Glomerular endothelial cell (primary cell): ENCODE measurements at regions not wholly inside any gene's neighbourhood (a gene's known extent, or its start where the extent isn't known, plus 50 kb on each side); places are given as distances from the start of the nearest gene placed in this dataset.
"Not testable (repeated sequence)": the region's sequence is repeated elsewhere in the genome, so short reads cannot be mapped to it uniquely, and the experiment has no call there.

Source experiments
- DNase-seq: peaks from one replicate; pipeline ENCODE4 v3.0.0-alpha.2; 2011; ENCODE audit warnings: low read depth, low spot score; ENCODE audit errors: extremely low read depth

- DNase-seq: no peak
Measured at GRCh38 chr4:18103876-18104605, 82.5 kb upstream of the LCORL start.

- no peak for DNase-seq
Measured at GRCh38 chr4:18100657-18101056, 79.1 kb upstream of the LCORL start.

GRCh38 chr4:18090447-18090846, 68.9 kb upstream of the LCORL start:
- DNase-seq: not testable (repeated sequence)

DNA sequence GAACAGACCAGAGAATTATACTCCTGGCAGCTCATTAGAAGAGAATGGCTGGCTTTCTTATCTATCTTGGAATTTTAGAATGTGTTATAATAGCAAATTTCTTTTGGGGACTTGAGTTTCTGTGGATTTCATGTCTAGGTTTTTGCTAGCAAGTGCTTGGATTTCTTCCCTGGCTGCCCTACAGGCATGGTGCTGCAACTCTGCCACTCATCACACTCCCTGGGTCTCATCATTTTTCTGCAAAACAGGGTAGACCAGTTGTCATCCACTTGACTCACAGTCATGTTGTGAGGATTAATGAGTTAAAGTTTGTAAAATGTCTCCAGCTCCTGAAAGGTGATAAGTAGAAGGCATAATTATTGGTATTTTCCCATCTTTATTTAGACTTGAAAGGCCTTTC, 60.7 kb upstream of the LCORL start:
- no peak for DNase-seq

GRCh38 chr4:18081708-18082107, 60.2 kb upstream of the LCORL start:
- no peak for DNase-seq

DNA sequence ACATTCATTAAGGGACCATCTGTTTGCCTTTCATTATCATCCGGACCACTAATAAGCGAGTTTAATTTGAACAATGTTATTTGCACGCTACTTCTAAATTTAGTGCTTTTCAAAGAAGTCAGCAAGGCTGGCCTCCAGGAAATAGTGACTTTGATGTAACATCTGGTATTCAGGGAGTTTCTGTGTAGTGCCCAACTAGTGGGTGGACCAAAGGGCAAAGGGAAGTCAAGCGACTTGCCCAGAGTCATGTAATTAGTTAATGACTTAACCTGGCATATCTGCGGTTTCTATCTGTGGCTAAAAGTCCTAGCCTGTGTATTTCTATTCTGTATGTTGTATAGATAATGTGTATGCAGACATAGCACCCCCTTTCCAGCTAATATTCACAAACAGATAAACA, 56.3 kb upstream of the LCORL start:
- DNase-seq: no peak

DNA sequence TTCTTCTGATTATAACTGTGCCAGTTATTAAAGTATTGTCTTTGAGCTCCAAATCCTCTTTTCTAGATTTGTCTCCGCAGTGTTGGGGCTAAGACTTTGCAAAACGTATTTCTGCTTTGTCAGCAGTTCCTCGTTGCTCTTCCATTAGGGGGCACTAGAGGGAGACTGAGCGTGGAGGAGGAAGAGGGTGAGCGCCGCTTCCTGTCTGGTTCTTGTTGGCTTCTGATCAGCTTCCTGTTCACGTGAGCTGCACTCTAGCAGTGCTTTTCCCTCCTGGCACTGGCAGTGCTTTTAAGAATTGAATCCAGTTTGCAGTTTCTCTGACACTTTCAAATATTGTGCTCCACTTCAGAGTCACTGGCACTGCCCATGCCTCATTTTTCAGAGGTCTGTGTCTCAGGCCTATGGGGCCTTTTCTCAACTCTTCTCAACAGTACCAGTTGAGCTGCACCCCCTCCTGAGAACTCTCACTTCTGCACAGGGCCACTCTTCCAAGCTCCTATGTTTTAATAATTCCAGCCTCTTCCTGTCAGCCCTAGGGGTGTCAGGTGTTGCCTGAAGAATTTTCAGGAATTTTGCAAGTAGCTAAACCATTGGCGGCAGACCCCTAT, 54.4 kb upstream of the LCORL start:
- peak; percentile 52 for DNase-seq

GRCh38 chr4:18071894-18072293, 50.3 kb upstream of the LCORL start:
- DNase-seq: no peak
